ENCODE measurements at regions not wholly inside any gene's neighbourhood (a gene's known extent, or its start where the extent isn't known, plus 50 kb on each side); places are given as distances from the start of the nearest gene placed in this dataset.

DNA sequence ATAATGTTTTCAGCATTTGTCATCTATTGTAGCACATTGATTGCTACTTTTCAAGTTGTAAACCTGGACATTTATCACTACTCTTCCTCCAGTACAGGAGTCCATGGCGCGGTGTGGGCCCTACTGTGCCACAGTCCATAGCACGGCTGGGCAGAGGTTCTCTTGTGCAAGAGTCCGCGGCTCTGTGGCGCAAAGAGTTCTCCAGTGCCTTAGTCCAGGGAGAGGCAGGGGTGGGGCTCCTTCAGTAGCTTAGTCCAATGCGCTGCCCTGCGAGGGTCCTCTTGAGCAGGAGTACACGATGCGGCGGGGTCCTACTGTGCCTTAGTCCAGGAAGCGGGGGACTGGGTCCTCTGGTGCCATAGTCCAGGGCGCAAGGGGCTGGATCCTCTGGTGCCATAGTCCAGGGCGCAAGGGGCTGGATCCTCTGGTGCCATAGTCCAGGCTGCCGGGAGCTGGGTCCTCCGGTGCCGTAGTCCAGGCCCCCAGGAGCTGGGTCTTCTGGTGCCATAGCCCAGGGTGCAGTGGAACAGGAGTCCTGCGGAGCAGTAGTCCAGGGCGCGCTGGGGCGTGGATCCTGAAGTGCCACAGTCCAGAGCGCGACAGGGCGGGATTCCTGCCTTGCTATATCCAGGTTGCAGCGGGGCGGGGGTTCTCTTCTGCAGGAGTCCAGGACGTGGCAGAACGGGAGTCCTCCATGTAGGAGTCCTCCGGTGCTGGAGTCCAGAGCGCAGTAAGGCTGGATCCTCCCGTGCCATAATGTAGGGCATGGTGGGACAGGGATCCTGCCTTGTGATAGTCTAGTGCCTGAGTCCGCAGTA lies 129.3 kb downstream of the CCDC74A start:
- Mint-ChIP-seq H3K36me3 (no peaks in the 10 kb centered on the region), H3K4me1 (no peaks in the 10 kb centered on the region), H3K27me3 (ENCODE audit: low read depth in 3 of 3) (peaks cover 1 to 3% (median 1%) of the 10 kb centered on the region in 3 donors), H3K27ac (no peak overlapping the region), H3K9me3 (peaks cover 0 to 18% (median 12%) of the 10 kb centered on the region in 7 donors), H3K4me3 (no peak overlapping the region)
- no peaks in the 10 kb centered on the region for H3K79me2 ChIP-seq (ENCODE audit: insufficient read depth, low read length)
- 90% methylated on average over 30 of the region's 32 CpGs for WGBS (ENCODE audit: insufficient coverage)
- intact Hi-C loops (cut with micrococcal nuclease), result no loop called here
- H3K9me3 ChIP-seq (replicated peaks in 1 of 2; ENCODE audit: control insufficient read depth in 1 of 2, insufficient read depth in 1 of 2, low read length in 2 of 2), result peaks cover 0 to 18% of the 10 kb centered on the region in 2 donors
- H3K27me3 ChIP-seq (ENCODE audit: control insufficient read depth in 2 of 2, insufficient read depth in 2 of 2, low read length in 2 of 2), result no peaks in the 10 kb centered on the region
- H3K36me3 ChIP-seq (replicated peaks in 1 of 2; ENCODE audit: control insufficient read depth in 1 of 2, insufficient read depth in 2 of 2, low read length in 2 of 2), result no peaks in the 10 kb centered on the region
- H3K4me3 ChIP-seq (replicated peaks in 1 of 3; ENCODE audit: low read depth in 2 of 3, low read length in 3 of 3), result no peak overlapping the region
- TF ChIP-seq, protein P1, sequence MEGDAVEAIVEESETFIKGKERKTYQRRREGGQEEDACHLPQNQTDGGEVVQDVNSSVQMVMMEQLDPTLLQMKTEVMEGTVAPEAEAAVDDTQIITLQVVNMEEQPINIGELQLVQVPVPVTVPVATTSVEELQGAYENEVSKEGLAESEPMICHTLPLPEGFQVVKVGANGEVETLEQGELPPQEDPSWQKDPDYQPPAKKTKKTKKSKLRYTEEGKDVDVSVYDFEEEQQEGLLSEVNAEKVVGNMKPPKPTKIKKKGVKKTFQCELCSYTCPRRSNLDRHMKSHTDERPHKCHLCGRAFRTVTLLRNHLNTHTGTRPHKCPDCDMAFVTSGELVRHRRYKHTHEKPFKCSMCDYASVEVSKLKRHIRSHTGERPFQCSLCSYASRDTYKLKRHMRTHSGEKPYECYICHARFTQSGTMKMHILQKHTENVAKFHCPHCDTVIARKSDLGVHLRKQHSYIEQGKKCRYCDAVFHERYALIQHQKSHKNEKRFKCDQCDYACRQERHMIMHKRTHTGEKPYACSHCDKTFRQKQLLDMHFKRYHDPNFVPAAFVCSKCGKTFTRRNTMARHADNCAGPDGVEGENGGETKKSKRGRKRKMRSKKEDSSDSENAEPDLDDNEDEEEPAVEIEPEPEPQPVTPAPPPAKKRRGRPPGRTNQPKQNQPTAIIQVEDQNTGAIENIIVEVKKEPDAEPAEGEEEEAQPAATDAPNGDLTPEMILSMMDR (IDR thresholded peaks at IDR 0.05), result no peak
- no peaks in the 10 kb centered on the region for H3K4me1 ChIP-seq (ENCODE audit: control insufficient read depth in 1 of 2, insufficient read depth in 2 of 2, low read length in 2 of 2)
- H2AFZ ChIP-seq (ENCODE audit: insufficient read depth, low read depth, low read length, poor library complexity, severe bottlenecking), result no peak overlapping the region
- no peak overlapping the region for H3K4me2 ChIP-seq (replicated peaks; ENCODE audit: extremely low read depth, low read length, poor library complexity, severe bottlenecking)
- no peak for DNase-seq
- no peaks in the 10 kb centered on the region for H4K20me1 ChIP-seq (ENCODE audit: insufficient read depth, low read length)
- H3K27ac ChIP-seq (ENCODE audit: low read depth in 1 of 2, low read length in 2 of 2), result no peak overlapping the region
- no peak overlapping the region for H3K9ac ChIP-seq (ENCODE audit: insufficient read depth, low read length, poor library complexity, severe bottlenecking)

DNA sequence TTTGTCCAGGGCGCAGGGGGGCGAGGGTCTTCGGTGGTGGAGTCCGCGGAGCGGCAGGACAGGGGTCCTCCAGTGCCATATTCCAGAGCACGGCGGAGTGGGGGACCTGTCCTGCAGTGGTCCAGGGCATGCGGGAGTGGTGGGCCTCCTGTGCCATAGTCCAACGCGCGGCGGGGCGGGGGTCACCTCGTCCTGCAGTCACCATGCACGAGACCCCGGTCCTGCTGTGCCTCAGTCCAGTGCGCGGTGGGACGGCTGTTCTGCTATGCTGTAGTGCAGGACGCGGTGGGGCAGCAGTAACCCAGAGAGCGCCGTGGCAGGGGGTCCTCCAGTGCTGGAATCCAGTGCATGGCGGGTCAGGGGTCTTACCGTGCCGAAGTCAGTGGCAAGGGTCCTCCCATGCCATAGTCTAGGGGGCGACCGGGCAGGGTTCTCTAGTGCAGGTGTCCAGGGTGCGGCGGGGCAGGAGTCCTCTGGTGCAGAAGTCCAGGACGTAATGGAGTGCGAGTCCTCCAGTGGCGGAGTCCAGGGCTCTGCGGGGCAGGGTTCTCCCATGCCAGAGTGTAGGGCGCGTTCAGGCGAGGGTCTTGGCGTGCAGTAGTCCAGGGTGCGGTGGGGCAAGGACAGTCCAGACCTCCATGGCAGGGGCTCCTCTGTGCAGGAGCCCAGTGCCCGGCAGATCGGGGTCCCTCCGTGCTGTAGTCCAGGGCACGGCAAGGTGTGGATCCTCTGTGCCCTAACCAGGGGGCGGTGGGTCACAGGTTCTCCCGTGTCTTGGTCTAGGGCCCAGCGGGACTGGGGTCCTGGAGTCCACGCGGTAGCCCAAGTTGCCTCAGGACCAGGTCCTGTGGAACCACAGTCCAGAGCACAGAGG lies 130.4 kb downstream of the CCDC74A start:
- Histone ChIP-seq H3K36me3 (replicated peaks in 1 of 2; ENCODE audit: control insufficient read depth in 1 of 2, insufficient read depth in 2 of 2, low read length in 2 of 2) (no peaks in the 10 kb centered on the region), H3K4me2 (replicated peaks; ENCODE audit: extremely low read depth, low read length, poor library complexity, severe bottlenecking) (no peak overlapping the region), H3K27ac (ENCODE audit: low read depth in 1 of 2, low read length in 2 of 2) (no peak overlapping the region), H3K79me2 (ENCODE audit: insufficient read depth, low read length) (no peaks in the 10 kb centered on the region), H4K20me1 (ENCODE audit: insufficient read depth, low read length) (no peaks in the 10 kb centered on the region), H3K4me3 (replicated peaks in 1 of 3; ENCODE audit: low read depth in 2 of 3, low read length in 3 of 3) (no peak overlapping the region), H3K9me3 (replicated peaks in 1 of 2; ENCODE audit: control insufficient read depth in 1 of 2, insufficient read depth in 1 of 2, low read length in 2 of 2) (peaks cover 0 to 18% of the 10 kb centered on the region in 2 donors), H3K4me1 (ENCODE audit: control insufficient read depth in 1 of 2, insufficient read depth in 2 of 2, low read length in 2 of 2) (no peaks in the 10 kb centered on the region), H2AFZ (ENCODE audit: insufficient read depth, low read depth, low read length, poor library complexity, severe bottlenecking) (no peak overlapping the region), H3K27me3 (ENCODE audit: control insufficient read depth in 2 of 2, insufficient read depth in 2 of 2, low read length in 2 of 2) (no peaks in the 10 kb centered on the region), H3K9ac (ENCODE audit: insufficient read depth, low read length, poor library complexity, severe bottlenecking) (no peak overlapping the region)
- Mint-ChIP-seq H3K27ac (no peak overlapping the region), H3K4me3 (no peak overlapping the region), H3K4me1 (peaks cover 2% of the 10 kb centered on the region), H3K36me3 (no peaks in the 10 kb centered on the region), H3K9me3 (peaks cover 0 to 18% (median 12%) of the 10 kb centered on the region in 7 donors), H3K27me3 (ENCODE audit: low read depth in 3 of 3) (peaks cover 1 to 3% (median 1%) of the 10 kb centered on the region in 3 donors)
- intact Hi-C loops (cut with micrococcal nuclease), result no loop called here
- TF ChIP-seq, protein P1 (IDR thresholded peaks at IDR 0.05), result no peak
- 97% methylated on average over 49 of the region's 49 CpGs for WGBS (ENCODE audit: insufficient coverage)
- no peak for DNase-seq
